ENCODE measurements at regions not wholly inside any gene's neighbourhood (a gene's known extent, or its start where the extent isn't known, plus 50 kb on each side); places are given as distances from the start of the nearest gene placed in this dataset.

GRCh38 chr12:131371401-131372170, 339.3 kb upstream of the SFSWAP start:
- no peak for DNase-seq
- peaks cover 0 to 6% (median 3%) of the 10 kb centered on the region in 3 donors for H3K27me3 Mint-ChIP-seq (ENCODE audit: low read depth in 3 of 3)
- no peak overlapping the region for H3K27ac Mint-ChIP-seq
- no peaks in the 10 kb centered on the region for H3K9me3 Mint-ChIP-seq
- no peaks in the 10 kb centered on the region for H3K4me1 Mint-ChIP-seq
- H3K36me3 Mint-ChIP-seq: no peaks in the 10 kb centered on the region
- no peak overlapping the region for H3K4me3 Mint-ChIP-seq

GRCh38 chr12:131372171-131372475, 338.8 kb upstream of the SFSWAP start:
- Mint-ChIP-seq H3K4me3 (no peak overlapping the region), H3K36me3 (no peaks in the 10 kb centered on the region), H3K27me3 (ENCODE audit: low read depth in 3 of 3) (peaks cover 0 to 6% (median 3%) of the 10 kb centered on the region in 3 donors), H3K27ac (no peak overlapping the region), H3K9me3 (no peaks in the 10 kb centered on the region), H3K4me1 (no peaks in the 10 kb centered on the region)
- DNase-seq: no peak

- Mint-ChIP-seq H3K4me3 (no peak overlapping the region), H3K27me3 (ENCODE audit: low read depth in 3 of 3) (peaks cover 0 to 6% (median 5%) of the 10 kb centered on the region in 3 donors), H3K36me3 (no peaks in the 10 kb centered on the region), H3K27ac (peak overlapping the region in 1 of 6 donors; percentile 50), H3K9me3 (no peaks in the 10 kb centered on the region), H3K4me1 (no peaks in the 10 kb centered on the region)
- DNase-seq: no peak
Observed at GRCh38 chr12:131372706-131373195, 338.1 kb upstream of the SFSWAP start.

GRCh38 chr12:131375261-131375971, 335.5 kb upstream of the SFSWAP start:
- no peak overlapping the region for H3K4me3 Mint-ChIP-seq
- H3K36me3 Mint-ChIP-seq: no peaks in the 10 kb centered on the region
- no peaks in the 10 kb centered on the region for H3K9me3 Mint-ChIP-seq
- no peaks in the 10 kb centered on the region for H3K4me1 Mint-ChIP-seq
- H3K27me3 Mint-ChIP-seq (ENCODE audit: low read depth in 3 of 3): peaks cover 0 to 7% (median 5%) of the 10 kb centered on the region in 3 donors
- no peak overlapping the region for H3K27ac Mint-ChIP-seq
- DNase-seq: no peak

GRCh38 chr12:131375972-131376345, 334.9 kb upstream of the SFSWAP start:
- Mint-ChIP-seq H3K4me3 (no peak overlapping the region), H3K36me3 (no peaks in the 10 kb centered on the region), H3K27ac (no peak overlapping the region), H3K9me3 (no peaks in the 10 kb centered on the region), H3K27me3 (ENCODE audit: low read depth in 3 of 3) (peaks cover 0 to 7% (median 3%) of the 10 kb centered on the region in 3 donors), H3K4me1 (no peaks in the 10 kb centered on the region)
- no peak for DNase-seq

- Mint-ChIP-seq H3K27ac (no peak overlapping the region), H3K36me3 (no peaks in the 10 kb centered on the region)
- no peak for DNase-seq
Observed at GRCh38 chr12:131378176-131378842, 332.6 kb upstream of the SFSWAP start.

GRCh38 chr12:131378861-131379665, 331.8 kb upstream of the SFSWAP start:
- no peak overlapping the region for H3K4me3 Mint-ChIP-seq
- H3K36me3 Mint-ChIP-seq: no peaks in the 10 kb centered on the region
- peaks cover 2 to 4% (median 2%) of the 10 kb centered on the region in 3 donors for H3K27me3 Mint-ChIP-seq (ENCODE audit: low read depth in 3 of 3)
- no peaks in the 10 kb centered on the region for H3K9me3 Mint-ChIP-seq
- no peaks in the 10 kb centered on the region for H3K4me1 Mint-ChIP-seq
- no peak overlapping the region for H3K27ac Mint-ChIP-seq
- DNase-seq: no peak

More at GRCh38 chr12:131378176-131378842, 332.6 kb upstream of the SFSWAP start:
- Mint-ChIP-seq H3K27me3 (ENCODE audit: low read depth in 3 of 3) (peaks cover 0 to 4% (median 2%) of the 10 kb centered on the region in 3 donors), H3K4me3 (no peak overlapping the region), H3K4me1 (no peaks in the 10 kb centered on the region), H3K9me3 (no peaks in the 10 kb centered on the region)

- Mint-ChIP-seq H3K27me3 (ENCODE audit: low read depth in 3 of 3) (peaks cover 2 to 4% (median 2%) of the 10 kb centered on the region in 3 donors), H3K4me1 (no peaks in the 10 kb centered on the region), H3K36me3 (no peaks in the 10 kb centered on the region), H3K9me3 (no peaks in the 10 kb centered on the region), H3K4me3 (no peak overlapping the region), H3K27ac (no peak overlapping the region)
- DNase-seq: no peak
Observed at GRCh38 chr12:131379738-131380137, 331.2 kb upstream of the SFSWAP start.

GRCh38 chr12:131380220-131380964, 330.5 kb upstream of the SFSWAP start:
- no peaks in the 10 kb centered on the region for H3K9me3 Mint-ChIP-seq
- H3K36me3 Mint-ChIP-seq: no peaks in the 10 kb centered on the region
- no peak for DNase-seq
- no peak overlapping the region for H3K4me3 Mint-ChIP-seq
- peaks cover 2 to 4% (median 2%) of the 10 kb centered on the region in 3 donors for H3K27me3 Mint-ChIP-seq (ENCODE audit: low read depth in 3 of 3)
- no peak overlapping the region for H3K27ac Mint-ChIP-seq
- H3K4me1 Mint-ChIP-seq: no peaks in the 10 kb centered on the region

- Mint-ChIP-seq H3K4me3 (no peak overlapping the region), H3K9me3 (no peaks in the 10 kb centered on the region), H3K27me3 (ENCODE audit: low read depth in 3 of 3) (peaks cover 2 to 4% (median 2%) of the 10 kb centered on the region in 3 donors), H3K4me1 (no peaks in the 10 kb centered on the region), H3K36me3 (no peaks in the 10 kb centered on the region), H3K27ac (no peak overlapping the region)
- no peak for DNase-seq
Observed at GRCh38 chr12:131380965-131381705, 329.8 kb upstream of the SFSWAP start.

GRCh38 chr12:131381716-131382430, 329.0 kb upstream of the SFSWAP start:
- Mint-ChIP-seq H3K27me3 (ENCODE audit: low read depth in 3 of 3) (peaks cover 2 to 4% (median 2%) of the 10 kb centered on the region in 3 donors), H3K4me3 (no peak overlapping the region), H3K9me3 (no peaks in the 10 kb centered on the region), H3K27ac (no peak overlapping the region), H3K4me1 (no peaks in the 10 kb centered on the region), H3K36me3 (no peaks in the 10 kb centered on the region)
- no peak for DNase-seq

GRCh38 chr12:131383291-131383690, 327.6 kb upstream of the SFSWAP start:
- no peak overlapping the region for H3K4me3 Mint-ChIP-seq
- peaks cover 0 to 1% of the 10 kb centered on the region in 2 donors for H3K4me1 Mint-ChIP-seq
- no peak overlapping the region for H3K27ac Mint-ChIP-seq
- no peaks in the 10 kb centered on the region for H3K36me3 Mint-ChIP-seq
- peaks cover 0 to 2% (median 2%) of the 10 kb centered on the region in 3 donors for H3K27me3 Mint-ChIP-seq (ENCODE audit: low read depth in 3 of 3)
- no peaks in the 10 kb centered on the region for H3K9me3 Mint-ChIP-seq
- DNase-seq: no peak

Measured in immature natural killer cell (primary cell).